ENCODE measurements at regions not wholly inside any gene's neighbourhood (a gene's known extent, or its start where the extent isn't known, plus 50 kb on each side); places are given as distances from the start of the nearest gene placed in this dataset.

DNA sequence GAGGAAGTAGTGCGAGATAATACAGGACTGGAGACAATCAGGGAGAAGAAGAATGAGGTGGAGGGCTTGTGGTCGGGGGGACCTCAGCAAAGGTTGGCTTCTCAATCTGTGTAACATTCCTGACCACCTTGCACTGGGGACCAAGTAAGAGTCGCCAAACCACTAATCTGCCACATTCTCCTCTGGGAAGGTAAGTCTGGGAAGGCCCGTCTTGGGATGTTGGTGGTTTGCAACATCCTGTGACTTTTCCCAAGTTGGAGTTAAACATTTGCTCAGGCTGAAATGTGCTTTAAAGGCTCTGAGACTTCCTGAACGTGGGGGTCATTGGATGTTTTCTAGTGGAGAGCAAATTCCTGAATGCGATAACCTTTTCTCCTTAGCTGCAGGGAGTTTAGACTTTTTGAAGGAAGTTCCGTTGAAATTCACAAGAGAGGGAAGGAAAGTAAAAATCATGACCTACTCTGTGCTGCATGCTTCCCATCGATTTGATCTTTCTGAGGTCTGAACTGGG, 325.9 kb downstream of the RPS6KC1 start:
- Histone ChIP-seq H3K36me3 (ENCODE audit: control insufficient read depth in 2 of 3, insufficient read depth in 3 of 3, low read length in 3 of 3) (no peaks in the 10 kb centered on the region), H3K4me3 (ENCODE audit: low read length in 3 of 3) (no peak overlapping the region), H3K9me3 (ENCODE audit: control insufficient read depth in 2 of 3, insufficient read depth in 1 of 3, low read length in 3 of 3) (no peaks in the 10 kb centered on the region), H3K27ac (ENCODE audit: low read depth in 2 of 2, low read length in 2 of 2) (peak overlapping the region in 1 of 2 donors; percentile 24), H3K27me3 (ENCODE audit: control insufficient read depth, insufficient read depth, low read length) (no peaks in the 10 kb centered on the region), H3K9ac (ENCODE audit: low read length in 3 of 3) (no peak overlapping the region), H3K4me1 (ENCODE audit: control insufficient read depth in 2 of 3, insufficient read depth in 2 of 3, low read depth in 1 of 3, low read length in 3 of 3) (peaks cover 0 to 13% (median 2%) of the 10 kb centered on the region in 3 donors)
- DNase-seq (peak in 2 of 5 donors; percentile 34 to 65), FAIRE-seq (no peak)
- intact Hi-C loops (cut with DNase I) = no loop called here
- TF ChIP-seq, protein P1, sequence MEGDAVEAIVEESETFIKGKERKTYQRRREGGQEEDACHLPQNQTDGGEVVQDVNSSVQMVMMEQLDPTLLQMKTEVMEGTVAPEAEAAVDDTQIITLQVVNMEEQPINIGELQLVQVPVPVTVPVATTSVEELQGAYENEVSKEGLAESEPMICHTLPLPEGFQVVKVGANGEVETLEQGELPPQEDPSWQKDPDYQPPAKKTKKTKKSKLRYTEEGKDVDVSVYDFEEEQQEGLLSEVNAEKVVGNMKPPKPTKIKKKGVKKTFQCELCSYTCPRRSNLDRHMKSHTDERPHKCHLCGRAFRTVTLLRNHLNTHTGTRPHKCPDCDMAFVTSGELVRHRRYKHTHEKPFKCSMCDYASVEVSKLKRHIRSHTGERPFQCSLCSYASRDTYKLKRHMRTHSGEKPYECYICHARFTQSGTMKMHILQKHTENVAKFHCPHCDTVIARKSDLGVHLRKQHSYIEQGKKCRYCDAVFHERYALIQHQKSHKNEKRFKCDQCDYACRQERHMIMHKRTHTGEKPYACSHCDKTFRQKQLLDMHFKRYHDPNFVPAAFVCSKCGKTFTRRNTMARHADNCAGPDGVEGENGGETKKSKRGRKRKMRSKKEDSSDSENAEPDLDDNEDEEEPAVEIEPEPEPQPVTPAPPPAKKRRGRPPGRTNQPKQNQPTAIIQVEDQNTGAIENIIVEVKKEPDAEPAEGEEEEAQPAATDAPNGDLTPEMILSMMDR (IDR thresholded peaks at IDR 0.05; ENCODE audit: borderline replicate concordance, extremely low read depth, insufficient read depth) = no peak

DNA sequence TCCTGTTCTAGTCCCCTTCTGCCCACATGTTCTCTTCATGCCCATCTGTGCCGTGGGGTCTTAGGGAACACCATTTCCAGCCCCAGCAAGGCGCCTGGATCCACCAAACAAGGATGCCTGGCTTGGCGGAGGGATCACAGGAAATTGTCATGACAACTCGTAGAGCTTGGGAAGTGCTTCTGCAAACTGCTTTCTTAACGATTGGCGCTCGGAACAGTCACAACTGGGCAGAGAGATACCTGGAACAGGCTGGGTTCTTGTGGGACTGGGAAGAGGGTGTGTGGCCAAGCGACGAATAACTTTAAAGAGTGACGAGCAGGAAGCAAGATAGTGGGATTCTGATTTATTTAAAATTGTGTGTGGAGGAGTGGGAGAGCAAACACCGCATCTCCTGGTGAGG, 329.8 kb downstream of the RPS6KC1 start:
- no peak overlapping the region for H3K9ac ChIP-seq (ENCODE audit: low read length in 3 of 3)
- H3K4me1 ChIP-seq (ENCODE audit: control insufficient read depth in 2 of 3, insufficient read depth in 2 of 3, low read depth in 1 of 3, low read length in 3 of 3) = peaks cover 0 to 13% (median 4%) of the 10 kb centered on the region in 3 donors
- intact Hi-C loops (cut with DNase I) = no loop called here
- no peak overlapping the region for H3K27ac ChIP-seq (ENCODE audit: low read depth in 2 of 2, low read length in 2 of 2)
- H3K4me3 ChIP-seq (ENCODE audit: low read length in 3 of 3) = no peak overlapping the region
- FAIRE-seq (no peak), DNase-seq (no peak)
- peaks cover 0 to 3% (median 0%) of the 10 kb centered on the region in 3 donors for H3K9me3 ChIP-seq (ENCODE audit: control insufficient read depth in 2 of 3, insufficient read depth in 1 of 3, low read length in 3 of 3)
- TF ChIP-seq, protein P1 (IDR thresholded peaks at IDR 0.05; ENCODE audit: borderline replicate concordance, extremely low read depth, insufficient read depth) = no peak
- H3K36me3 ChIP-seq (ENCODE audit: control insufficient read depth in 2 of 3, insufficient read depth in 3 of 3, low read length in 3 of 3) = no peaks in the 10 kb centered on the region
- H3K27me3 ChIP-seq (ENCODE audit: control insufficient read depth, insufficient read depth, low read length) = no peaks in the 10 kb centered on the region

DNA sequence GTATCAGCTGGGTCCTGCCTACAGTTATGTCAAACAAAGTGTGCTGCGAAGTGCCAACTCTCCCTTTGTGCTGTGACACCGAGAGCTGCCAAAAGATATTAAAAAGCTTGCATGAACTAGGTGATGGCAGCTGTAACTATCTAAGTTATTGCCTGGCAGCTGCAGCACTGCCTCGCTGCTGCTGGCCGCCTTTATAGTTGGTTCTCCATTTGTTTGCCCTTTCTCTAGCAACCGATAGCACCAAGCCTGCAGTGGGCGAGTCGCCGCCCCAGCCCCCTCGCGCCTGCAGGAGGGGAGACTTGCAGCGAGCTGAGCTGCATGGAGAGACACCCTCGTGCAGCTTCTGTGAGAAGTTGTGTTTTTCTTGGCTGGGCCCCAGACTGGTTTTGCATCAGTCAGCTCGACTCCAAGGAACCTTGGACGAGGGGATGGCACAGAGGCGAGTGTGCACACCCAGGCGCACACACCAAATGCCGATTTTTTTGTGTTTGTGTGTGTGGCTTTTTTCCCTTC, 330.6 kb downstream of the RPS6KC1 start:
- DNase-seq = peak in 3 of 5 donors; percentile 50 to 72 (median 52)
- intact Hi-C loops (cut with DNase I) = no loop called here
- TF ChIP-seq, protein P1 (IDR thresholded peaks at IDR 0.05; ENCODE audit: borderline replicate concordance, extremely low read depth, insufficient read depth) = no peak
- Histone ChIP-seq H3K9me3 (ENCODE audit: control insufficient read depth in 2 of 3, insufficient read depth in 1 of 3, low read length in 3 of 3) (peaks cover 0 to 3% (median 0%) of the 10 kb centered on the region in 3 donors), H3K4me1 (ENCODE audit: control insufficient read depth in 2 of 3, insufficient read depth in 2 of 3, low read depth in 1 of 3, low read length in 3 of 3) (peaks cover 0 to 11% (median 4%) of the 10 kb centered on the region in 3 donors), H3K27ac (ENCODE audit: low read depth in 2 of 2, low read length in 2 of 2) (no peak overlapping the region), H3K36me3 (ENCODE audit: control insufficient read depth in 2 of 3, insufficient read depth in 3 of 3, low read length in 3 of 3) (no peaks in the 10 kb centered on the region), H3K9ac (ENCODE audit: low read length in 3 of 3) (no peak overlapping the region), H3K4me3 (ENCODE audit: low read length in 3 of 3) (no peak overlapping the region), H3K27me3 (ENCODE audit: control insufficient read depth, insufficient read depth, low read length) (no peaks in the 10 kb centered on the region)
- no peak for FAIRE-seq

Measured in kidney (tissue), 13 donors.